ENCODE measurements at regions not wholly inside any gene's neighbourhood (a gene's known extent, or its start where the extent isn't known, plus 50 kb on each side); places are given as distances from the start of the nearest gene placed in this dataset.
"Not testable (repeated sequence)": the region's sequence is repeated elsewhere in the genome, so short reads cannot be mapped to it uniquely, and the experiment has no call there.

DNA sequence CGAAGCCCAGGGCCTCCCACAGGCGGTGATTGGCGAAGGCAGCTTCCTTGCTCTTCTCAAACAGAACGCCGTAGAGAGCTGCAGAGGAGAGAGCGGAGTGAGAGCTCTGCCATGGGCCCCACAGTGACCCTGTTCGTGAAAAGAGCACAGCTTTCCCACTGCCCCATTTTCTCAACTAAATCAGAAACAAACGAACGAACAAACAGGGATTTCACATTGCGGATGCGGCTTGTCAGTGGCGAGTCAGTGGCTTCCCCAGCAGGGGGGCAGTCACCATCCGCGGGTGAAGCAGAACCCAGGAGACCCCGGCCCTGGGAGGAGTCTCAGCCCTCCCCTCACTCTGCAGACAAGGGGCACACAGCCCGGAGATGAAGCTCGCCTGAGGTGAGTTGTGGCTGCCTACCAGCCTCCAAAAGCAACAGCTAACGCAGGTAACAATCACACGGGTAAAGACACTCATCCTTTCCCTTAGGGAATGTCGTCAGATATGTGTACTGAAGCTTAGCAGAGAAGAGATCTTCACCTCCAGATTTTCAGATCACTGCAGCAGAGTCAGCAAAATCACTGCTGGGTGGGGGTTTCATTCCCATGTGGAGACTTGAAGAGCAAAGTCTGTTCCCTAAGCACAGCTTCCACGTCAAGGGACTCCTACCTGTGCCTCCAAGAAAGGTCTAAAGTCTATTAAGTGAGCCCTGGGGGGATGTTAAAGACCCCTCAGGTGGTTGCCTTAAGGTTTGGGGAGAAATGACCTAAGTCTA lies 51.2 kb upstream of the GPR31 start:
- DNase-seq: no peak

- no peak for DNase-seq
Observed at GRCh38 chr6:167209577-167209975, 51.8 kb upstream of the GPR31 start.

DNA sequence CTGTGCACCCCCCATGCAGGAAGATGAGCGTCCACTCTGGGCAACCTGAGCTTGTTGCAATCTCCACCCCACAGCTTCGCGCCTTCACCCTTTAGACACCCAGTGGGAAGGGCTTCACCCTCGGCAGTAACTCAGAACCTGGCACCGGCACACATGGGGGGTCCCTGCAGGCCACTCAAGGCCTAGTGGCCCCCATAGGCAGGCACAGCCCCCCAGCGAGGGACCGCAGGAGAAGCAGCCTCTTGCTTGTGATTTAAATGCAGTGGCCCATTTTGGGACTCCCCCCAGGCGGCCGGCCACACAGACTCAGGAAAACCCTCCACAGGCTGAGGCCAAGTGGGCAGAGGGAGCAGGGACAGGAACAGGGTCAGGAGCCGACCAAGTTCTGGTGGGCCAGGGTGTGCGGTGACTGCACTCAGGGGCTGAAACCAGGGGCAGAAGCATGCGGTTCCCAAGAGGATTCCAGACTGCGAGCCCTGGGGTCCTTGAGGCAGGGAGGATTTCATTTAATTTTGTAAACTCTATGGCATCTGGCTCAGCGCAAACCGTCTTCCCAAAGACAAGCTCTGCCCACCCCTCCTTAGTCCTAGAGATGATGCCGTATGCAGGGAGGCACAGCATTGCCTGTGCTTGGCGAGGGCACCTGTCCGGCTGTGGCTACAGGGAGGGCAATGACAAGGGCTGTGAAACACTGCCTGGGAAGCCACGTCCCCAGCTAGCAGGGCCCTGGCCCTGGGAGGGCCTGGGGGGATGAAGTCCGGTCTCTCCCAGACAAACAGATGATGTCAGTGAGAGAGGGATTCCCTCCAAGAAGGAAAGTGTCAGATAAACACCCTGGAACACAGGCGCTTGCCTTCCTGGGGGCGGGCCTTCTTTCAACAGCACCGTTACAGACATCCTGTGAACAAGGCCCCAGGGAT lies 52.9 kb upstream of the GPR31 start:
- no peak for DNase-seq

- DNase-seq: no peak
Observed at GRCh38 chr6:167211295-167211648, 53.5 kb upstream of the GPR31 start.

DNA sequence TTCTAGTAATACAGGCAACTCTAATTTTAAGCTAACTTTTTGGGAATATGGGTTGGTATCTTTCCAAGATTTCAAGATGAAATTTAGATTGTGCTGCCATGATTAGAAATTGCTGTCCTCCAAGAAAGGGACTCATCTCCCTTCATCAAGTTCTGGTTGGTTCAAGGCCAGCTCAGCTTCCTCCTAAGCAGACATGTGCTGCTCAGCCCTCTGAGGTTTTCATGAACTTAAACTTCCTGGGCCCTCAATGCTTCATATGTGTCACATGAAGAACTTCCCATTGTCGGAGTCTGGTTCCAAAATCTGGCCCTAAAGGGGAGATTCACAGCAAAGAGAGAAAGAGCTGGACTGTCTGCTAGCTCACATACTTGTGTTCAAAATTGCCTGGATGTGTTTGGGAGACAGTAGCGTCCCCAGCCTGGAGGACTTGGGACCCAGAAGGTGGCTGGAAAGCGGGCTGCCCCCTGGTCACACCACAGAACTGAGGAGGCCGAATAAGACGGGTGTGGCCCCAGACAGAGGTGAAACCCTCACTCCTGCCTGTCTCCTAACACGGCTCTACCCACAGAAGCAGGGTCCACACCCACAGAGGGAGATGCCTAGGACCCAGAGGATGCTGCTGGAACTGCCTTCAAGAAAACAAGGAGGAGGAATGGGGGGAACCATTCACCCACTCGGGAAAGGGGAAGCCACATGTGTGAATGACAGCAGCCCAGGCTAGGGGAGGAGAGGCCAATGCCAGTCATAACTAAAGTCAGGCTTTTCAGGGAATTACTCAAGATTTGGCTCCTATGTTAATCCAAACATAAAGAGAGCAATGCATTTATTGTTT lies 54.3 kb upstream of the GPR31 start:
- DNase-seq: no peak

DNA sequence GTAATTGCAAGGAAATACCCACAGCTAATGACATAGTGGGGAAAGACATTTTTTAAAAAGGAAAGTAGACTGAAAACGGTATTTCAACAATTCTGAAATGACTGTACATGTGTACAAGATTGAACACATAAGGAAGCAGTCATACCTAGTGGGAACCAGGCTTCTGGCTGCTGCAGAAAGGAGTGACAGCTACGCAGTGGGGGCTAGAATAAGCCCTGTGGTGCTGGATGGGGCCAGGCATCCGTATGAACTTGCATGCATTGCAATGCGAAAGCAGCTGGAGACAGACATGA lies 54.9 kb upstream of the GPR31 start:
- no peak for DNase-seq

DNA sequence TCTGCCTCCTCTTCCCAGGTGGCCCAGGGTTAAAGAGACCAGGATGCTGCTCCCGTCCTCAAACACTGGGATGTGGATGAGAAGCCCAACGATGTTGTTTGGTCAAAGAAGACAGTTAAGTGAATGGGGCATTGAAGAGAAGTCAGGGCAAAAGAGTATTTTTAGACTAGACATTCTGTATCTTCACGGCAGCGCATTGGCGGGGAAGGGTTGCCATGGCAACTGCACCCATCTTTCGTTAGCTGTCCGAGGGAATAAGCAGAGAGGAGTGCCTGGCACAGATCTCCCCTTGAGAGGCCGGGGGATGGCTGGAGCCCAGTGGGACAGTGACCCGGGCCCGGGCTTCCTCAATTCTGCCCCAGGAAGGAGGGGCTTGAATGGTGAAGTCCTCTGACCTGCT lies 56.4 kb upstream of the GPR31 start:
- DNase-seq: no peak

DNA sequence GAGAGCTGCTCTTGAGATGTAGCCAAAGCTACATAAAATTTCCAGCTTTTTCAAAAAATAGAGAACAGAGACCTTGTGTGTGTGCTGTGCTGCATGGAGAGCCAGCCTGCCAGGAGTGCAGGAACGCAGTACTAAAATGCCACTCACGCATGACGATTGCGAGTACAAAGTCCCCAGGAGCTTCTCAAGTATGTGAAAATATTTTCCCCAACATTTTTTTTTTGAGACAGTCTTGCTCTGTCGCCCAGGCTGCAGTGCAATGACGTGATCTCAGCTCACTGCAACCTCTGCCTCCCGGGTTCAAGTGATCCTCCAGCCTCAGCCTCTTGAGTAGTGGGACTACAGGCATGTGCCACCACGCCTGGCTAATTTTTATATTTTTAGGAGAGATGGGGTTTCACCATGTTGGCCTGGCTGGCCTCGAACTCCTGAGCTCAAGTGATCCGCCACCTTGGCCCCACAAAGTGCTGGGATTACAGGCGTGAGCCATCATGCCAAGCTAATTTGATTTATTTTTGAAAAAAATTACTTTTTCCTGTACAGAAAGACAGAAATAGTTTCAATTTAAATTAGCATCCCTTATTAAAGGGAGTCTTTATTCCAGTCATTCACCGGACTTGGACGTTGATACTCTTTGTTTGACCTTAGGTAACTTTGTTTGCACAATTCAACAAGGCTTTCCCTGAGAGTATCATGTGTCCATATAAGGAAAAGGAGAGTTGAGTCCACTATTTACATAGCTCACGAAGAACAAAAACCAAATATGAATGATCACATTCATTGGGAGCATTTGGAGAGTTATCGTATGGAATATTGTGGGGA lies 57.9 kb upstream of the GPR31 start:
- DNase-seq: not testable (repeated sequence)

- DNase-seq: not testable (repeated sequence)
Observed at GRCh38 chr6:167216390-167217050, 58.7 kb upstream of the GPR31 start.

- not testable (repeated sequence) for DNase-seq
Observed at GRCh38 chr6:167217073-167217472, 59.3 kb upstream of the GPR31 start.

GRCh38 chr6:167217951-167218759 lies 60.4 kb upstream of the GPR31 start:
- peak; percentile 15 for DNase-seq

- DNase-seq: not testable (repeated sequence)
Observed at GRCh38 chr6:167219079-167219478, 61.3 kb upstream of the GPR31 start.

DNA sequence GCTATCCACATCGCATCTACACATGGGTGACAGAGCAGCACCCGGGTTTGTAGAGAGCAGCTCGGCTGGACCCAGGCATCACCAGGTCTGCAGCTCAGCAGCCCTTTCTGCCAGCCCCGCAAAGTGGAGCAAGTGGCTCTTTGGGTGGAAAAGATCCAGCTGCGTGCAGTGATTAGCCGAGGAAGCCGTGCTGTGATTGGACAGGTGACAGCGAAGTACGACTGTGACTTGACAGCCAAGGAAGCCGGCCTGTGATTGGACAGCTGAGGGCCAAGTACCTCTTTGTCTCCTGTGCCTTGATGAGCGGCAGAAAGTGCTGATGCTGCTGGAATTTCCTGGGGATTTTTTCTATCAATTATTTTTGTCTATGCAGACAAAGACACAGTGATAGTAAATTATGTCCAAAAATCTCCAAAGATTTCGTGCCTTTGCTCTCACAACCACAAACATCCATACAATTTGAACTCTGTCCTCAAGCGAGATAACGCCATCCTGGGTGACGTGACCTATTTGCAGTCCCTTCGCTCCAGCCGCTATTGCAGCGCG lies 62.3 kb upstream of the GPR31 start:
- DNase-seq: no peak

DNA sequence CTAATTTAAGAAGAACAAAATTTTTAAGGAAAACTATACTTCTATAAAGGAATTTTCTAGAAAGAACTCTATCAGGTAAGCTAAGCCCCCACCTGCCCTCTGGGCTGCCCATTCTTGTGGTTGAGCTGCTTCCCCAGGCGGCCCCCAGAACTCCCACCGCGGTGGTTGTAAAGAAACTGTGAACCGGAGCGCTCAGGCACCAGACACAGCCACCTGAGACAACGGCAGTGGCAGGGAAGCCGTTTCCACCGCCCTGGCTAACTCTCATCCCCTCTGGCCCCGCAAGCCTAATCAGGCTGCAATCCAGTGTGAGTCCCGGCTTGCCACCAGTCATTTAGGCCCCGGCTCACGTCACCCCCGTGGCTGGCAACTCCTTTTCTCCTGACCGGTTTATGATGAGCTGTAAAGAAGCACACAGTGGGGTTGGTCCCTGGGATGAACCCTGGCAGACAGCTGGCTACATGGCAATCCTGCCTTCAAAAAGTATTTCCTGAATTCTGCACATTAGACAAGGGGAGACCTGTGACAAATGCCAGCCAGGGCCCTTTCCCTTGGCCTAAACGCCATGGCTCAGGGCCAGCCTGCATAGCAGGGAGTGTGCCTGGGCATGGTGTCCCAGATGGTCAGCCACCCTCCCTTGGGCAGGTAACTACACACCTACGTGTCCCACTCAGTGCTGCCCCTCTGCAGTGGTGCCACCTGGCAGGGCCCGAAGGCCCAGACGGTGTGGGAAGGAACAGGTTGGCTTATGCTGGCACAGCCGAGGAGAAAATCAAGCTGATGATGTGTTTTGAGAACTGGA lies 63.8 kb upstream of the GPR31 start:
- no peak for DNase-seq

- DNase-seq: not testable (repeated sequence)
Observed at GRCh38 chr6:167225566-167226382, 65.3 kb upstream of the UNC93A start.

DNA sequence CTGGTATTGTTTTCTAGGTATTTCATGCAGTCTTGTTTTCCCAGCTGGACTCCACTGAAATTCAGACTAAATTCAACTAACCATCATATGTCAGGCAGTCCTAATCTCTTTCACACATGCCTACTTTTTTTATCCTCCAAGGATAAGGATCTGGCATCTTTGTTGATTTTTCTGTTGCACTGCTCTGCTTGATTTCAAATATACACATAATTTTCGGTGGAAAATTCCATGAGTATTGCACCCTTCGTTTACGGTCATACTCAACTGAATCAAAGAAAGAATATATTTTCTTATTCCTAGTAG lies 64.8 kb upstream of the UNC93A start:
- no peak for DNase-seq

DNA sequence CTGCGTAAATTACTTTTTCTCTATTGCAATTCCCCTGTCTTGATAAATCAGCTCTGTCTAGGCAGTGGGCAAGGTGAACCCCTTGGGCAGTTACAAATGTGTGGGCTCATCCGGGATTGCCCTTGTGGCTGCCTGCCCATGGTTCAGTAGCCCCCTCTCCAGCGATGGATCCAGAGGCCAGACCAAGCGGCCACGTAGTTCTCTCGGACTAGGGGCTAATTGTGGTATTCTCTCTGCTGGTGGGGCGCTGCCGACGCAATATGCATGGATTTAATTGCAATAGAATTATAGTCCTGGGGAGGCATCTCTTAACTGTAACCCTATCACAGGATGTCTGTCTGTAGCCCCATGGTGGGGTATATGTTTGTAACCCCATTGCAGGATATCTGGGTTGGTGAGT lies 64.3 kb upstream of the UNC93A start:
- no peak for DNase-seq

GRCh38 chr6:167227984-167228383 lies 63.1 kb upstream of the UNC93A start:
- no peak for DNase-seq

DNA sequence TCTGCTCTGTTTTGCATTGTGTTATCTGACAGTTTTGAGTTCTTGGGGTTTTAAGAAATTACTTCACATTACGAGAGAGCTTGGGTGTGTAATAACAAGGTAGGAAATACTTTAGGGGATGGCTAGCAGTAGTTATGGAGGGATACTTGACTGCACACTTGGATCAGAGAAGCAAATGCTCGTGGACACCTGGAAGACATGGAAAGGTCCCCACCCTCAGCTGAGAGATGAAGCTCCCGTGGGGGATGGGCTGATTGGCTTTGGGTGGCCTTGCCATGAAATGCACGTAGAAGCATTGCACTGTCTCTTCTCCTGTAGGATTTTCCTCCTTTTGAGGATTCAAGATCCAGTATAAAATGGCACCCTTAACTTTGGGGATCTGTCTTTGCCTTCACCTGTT lies 61.5 kb upstream of the UNC93A start:
- no peak for DNase-seq

Data from fibroblast of skin of right quadriceps (primary cell).